ENCODE measurements at regions not wholly inside any gene's neighbourhood (a gene's known extent, or its start where the extent isn't known, plus 50 kb on each side); places are given as distances from the start of the nearest gene placed in this dataset.

DNA sequence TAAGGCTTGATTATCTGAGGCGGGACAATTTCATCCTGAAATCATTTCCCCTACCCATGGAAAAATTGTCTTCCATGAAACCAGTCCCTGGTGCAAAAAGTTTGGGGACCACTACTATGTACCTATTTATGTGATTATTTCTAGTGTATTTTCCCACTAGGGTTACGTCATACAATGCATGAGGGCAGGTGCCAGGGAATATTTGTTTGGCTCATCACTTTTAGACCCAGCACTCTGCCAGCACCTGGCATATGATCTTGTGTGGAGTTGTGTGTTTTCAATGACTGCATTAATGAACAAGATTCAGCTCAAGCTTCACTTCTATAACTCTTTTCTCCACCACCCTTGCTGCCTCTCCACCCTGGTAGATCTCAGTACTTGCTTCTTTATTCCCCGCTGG, 73.3 kb upstream of the TNKS2 start:
- no peak overlapping the region for H3K4me3 ChIP-seq (ENCODE audit: low read depth, low read length)
- TF ChIP-seq CTCF (IDR thresholded peaks at IDR 0.05; ENCODE audit: control insufficient read depth, extremely low read depth, insufficient read depth), result no peak
- no peak for DNase-seq (ENCODE audit: low read depth)

DNA sequence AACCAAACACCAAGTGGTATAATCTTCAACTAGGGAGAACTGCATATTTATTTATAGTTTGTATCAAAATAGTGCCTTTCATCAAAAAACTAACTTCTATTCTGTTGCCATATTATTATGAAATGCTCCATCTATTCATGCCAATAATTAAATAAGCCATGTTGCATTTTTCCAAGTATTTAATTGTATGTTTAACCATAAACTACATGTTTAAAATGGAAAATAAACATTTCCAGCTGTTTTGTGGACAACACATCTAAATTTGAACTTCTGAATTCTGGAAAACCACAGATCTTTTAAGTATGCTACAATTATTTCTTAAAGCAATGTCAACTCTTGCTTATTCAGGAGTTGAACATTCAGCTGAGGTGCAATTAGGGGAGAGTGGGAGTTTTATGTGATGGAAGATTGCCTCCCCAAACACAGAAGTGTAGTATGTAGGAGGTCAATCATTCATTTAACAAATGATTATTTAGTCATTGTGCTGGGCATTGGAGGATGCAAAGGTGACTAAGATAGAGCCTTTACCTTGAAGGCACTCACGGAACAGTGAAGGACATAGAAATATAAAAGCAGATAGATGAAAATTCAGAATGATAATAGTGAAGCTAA, 80.7 kb upstream of the PPP1R3C start:
- H3K4me3 ChIP-seq (ENCODE audit: low read depth, low read length), result no peak overlapping the region
- no peak for TF ChIP-seq CTCF (IDR thresholded peaks at IDR 0.05; ENCODE audit: control insufficient read depth, extremely low read depth, insufficient read depth)
- DNase-seq (ENCODE audit: low read depth), result no peak

DNA sequence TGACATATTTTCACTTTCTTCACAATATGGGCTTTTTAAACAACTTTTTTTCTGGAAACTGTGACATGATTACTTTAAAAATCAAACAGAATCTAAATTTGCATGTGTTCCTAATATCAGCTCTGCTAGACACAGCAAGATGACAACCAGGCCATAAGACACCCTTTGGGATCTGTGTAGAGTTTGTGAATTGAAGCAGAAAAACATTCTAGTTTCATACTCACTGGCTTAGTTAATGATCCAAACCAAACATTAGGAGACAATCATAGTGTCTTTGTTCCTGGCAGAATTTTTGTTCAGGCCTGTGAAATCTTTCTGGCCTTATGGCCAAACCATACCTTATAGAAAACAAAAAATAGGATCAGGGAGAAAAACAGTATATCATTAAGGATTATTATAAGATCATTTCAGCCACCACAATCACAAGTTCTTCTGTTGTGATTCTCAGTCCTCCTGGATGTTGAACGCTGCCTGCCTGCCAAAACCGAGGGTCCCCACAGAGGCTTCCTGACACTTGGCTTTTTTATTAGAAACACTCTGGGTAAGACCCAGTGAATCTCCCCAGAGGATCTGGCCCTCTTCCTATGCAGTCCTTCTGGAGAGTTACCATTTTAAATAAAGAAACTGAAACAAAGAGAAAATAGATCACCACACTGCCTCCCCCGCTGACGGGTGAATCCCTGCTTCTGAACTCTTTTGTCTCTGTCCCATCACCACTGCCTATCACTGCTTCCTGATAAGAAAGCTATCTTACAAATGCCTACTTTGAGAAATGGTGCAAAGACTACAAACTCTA, 79.2 kb upstream of the PPP1R3C start:
- DNase-seq (ENCODE audit: low read depth), result no peak

DNA sequence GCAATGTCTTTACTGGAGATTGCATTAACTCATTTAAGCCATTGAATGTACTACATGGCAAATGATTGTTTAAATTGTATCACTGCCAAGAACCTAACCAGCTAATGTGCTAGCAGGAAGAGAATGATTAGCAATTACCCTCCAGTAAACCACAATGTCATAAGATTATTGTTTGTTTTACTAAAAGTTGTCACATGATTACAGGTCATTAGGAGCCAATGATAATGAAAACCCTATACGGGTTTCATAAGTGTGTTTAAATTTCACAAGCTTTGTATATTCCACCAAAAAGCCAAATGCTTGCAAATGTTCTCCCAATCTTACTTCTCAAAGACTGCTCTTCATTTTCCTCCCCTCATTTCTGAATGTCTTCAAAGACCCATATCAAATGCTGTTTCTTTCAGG, 76.5 kb upstream of the PPP1R3C start:
- DNase-seq (ENCODE audit: low read depth), result peak; percentile 70
- TF ChIP-seq CTCF (IDR thresholded peaks at IDR 0.05; ENCODE audit: control insufficient read depth, extremely low read depth, insufficient read depth), result no peak
- H3K4me3 ChIP-seq (ENCODE audit: low read depth, low read length), result no peak overlapping the region

More for the DNA sequence above, 79.2 kb upstream of the PPP1R3C start:
- no peak for TF ChIP-seq CTCF (IDR thresholded peaks at IDR 0.05; ENCODE audit: control insufficient read depth, extremely low read depth, insufficient read depth)
- H3K4me3 ChIP-seq (ENCODE audit: low read depth, low read length), result no peak overlapping the region

DNA sequence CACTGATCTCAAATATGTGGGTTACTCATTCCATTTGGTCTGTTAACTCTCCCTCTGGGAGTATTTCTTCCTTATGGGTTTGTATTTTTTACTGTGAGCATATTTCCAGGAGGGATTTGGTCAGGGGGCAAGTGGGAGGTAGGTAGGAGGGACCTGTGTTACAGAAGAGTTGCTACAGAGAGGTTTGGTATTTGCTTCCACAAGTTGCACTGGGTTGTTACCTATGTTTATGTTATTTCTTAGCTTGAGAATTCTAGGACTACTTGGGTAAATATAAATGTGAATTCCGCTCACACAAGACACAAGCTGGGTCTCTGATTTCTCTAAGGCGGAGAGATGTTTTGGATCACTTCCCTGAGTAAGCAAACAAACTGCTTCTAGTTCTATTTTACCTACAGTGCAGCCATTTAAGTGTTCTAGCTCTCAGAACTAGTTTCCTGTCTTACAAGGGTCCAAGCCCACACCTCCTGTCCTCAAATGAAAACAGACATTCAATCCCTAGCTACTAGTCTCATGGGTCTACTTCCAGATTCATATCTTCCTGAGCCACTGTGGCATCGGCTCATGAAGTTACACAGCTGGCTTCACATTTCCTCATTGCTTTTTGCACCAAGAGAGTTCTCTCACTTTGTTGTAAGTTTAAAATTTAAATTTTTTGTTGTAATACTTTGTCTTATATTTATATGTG, 75.4 kb upstream of the PPP1R3C start:
- no peak overlapping the region for H3K4me3 ChIP-seq (ENCODE audit: low read depth, low read length)
- DNase-seq (ENCODE audit: low read depth), result peak; percentile 17
- no peak for TF ChIP-seq CTCF (IDR thresholded peaks at IDR 0.05; ENCODE audit: control insufficient read depth, extremely low read depth, insufficient read depth)

- no peak for TF ChIP-seq CTCF (IDR thresholded peaks at IDR 0.05; ENCODE audit: control insufficient read depth, extremely low read depth, insufficient read depth)
- no peak for DNase-seq (ENCODE audit: low read depth)
Observed at GRCh38 chr10:91707236-91707635, 74.4 kb upstream of the PPP1R3C start.

More at GRCh38 chr10:91707236-91707635, 74.4 kb upstream of the PPP1R3C start:
- H3K4me3 ChIP-seq (ENCODE audit: low read depth, low read length), result no peak overlapping the region
